ENCODE measurements at regions not wholly inside any gene's neighbourhood (a gene's known extent, or its start where the extent isn't known, plus 50 kb on each side); places are given as distances from the start of the nearest gene placed in this dataset.
A peak's percentile ranks its signal among the peaks of the same experiment; 100 is the strongest.

DNA sequence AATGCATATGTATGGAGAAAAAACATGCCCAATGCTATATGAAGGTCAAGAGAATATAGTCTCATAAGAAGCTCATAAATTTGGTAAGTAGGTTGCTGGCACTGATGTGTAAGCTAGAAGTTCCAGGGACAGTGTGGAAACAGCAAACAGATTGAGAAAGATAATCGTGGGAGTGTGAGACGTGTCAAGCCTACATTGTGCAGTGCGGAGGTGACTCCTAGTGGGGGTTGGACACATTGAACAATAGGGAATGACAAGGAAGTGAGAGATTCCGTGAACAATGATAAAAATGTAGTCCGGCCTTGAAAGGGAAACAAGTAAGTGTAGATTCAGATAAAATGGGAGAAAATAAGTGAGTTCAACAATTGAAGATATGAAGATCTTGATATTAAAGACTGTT, 788.4 kb upstream of the PRMT6 start:
- DNase-seq (ENCODE audit: low read depth in 2 of 2), result peak; percentile 26 to 29
- TF ChIP-seq, protein P1, sequence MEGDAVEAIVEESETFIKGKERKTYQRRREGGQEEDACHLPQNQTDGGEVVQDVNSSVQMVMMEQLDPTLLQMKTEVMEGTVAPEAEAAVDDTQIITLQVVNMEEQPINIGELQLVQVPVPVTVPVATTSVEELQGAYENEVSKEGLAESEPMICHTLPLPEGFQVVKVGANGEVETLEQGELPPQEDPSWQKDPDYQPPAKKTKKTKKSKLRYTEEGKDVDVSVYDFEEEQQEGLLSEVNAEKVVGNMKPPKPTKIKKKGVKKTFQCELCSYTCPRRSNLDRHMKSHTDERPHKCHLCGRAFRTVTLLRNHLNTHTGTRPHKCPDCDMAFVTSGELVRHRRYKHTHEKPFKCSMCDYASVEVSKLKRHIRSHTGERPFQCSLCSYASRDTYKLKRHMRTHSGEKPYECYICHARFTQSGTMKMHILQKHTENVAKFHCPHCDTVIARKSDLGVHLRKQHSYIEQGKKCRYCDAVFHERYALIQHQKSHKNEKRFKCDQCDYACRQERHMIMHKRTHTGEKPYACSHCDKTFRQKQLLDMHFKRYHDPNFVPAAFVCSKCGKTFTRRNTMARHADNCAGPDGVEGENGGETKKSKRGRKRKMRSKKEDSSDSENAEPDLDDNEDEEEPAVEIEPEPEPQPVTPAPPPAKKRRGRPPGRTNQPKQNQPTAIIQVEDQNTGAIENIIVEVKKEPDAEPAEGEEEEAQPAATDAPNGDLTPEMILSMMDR (IDR thresholded peaks at IDR 0.05; ENCODE audit: low read depth, low read length), result no peak
- no peak overlapping the region for H3K4me3 ChIP-seq (replicated peaks in 1 of 2; ENCODE audit: low read depth in 2 of 2, low read length in 2 of 2)

DNA sequence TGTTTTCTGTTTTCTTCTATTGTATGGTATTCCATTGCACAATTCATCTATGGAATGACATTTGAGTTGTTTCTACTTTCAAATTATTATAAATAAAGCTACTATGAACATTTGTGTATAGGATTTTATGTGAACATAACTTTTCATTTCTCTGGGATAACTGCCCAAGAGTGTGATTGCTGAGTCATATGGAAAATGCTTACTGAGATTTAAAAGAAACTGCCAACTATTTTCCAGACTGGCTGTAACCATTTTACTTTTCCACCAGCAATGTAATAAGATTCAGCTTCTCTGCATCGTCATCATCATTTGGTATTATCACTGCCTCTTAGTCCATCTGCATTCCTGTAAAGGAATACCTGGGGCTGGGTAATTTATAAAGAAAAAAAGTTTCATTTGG, 779.6 kb upstream of the PRMT6 start:
- no peak overlapping the region for H3K4me3 ChIP-seq (replicated peaks in 1 of 2; ENCODE audit: low read depth in 2 of 2, low read length in 2 of 2)
- TF ChIP-seq, protein P1 (IDR thresholded peaks at IDR 0.05; ENCODE audit: low read depth, low read length), result no peak
- no peak for DNase-seq (ENCODE audit: low read depth in 2 of 2)

DNA sequence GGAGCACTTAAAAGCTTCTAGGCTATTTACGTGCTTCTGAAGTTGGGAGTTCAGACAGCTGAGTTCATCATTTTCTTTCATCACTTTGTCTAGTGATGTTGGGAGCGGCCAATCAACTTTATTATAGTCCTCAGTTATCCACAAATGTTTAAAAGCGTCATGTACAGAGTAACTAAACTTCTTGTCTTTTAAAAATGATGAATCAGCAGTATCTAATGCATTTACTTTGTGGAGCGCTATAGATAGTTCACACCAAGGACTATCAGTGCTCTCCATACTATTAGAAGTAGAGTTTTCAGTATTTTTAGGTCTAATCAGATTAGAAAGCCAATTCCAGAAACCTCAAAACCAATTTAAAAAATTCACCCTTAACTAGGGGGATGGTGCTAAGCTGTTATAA, 778.7 kb upstream of the PRMT6 start:
- TF ChIP-seq, protein P1 (IDR thresholded peaks at IDR 0.05; ENCODE audit: low read depth, low read length), result no peak
- no peak overlapping the region for H3K4me3 ChIP-seq (replicated peaks in 1 of 2; ENCODE audit: low read depth in 2 of 2, low read length in 2 of 2)
- no peak for DNase-seq (ENCODE audit: low read depth in 2 of 2)

DNA sequence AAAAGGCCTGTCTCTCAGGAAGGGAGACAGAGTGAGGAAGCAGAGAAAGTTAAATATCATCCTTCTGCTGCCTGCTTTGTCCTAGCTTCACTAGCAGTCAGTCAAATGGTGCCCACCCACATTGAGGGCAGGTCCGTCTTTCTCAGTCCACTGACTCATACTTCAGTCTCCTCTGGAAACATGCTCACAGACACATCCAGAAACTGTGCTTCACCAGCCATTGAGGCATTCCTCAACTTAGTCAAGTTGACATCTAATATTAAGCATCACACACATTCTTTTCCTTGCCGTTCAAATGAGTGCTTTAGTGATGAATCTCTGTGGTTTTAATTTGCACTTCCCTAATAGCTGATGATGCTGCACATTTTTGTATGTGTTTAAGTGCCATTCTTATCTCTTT, 777.8 kb upstream of the PRMT6 start:
- DNase-seq (ENCODE audit: low read depth in 2 of 2), result no peak
- TF ChIP-seq, protein P1 (IDR thresholded peaks at IDR 0.05; ENCODE audit: low read depth, low read length), result no peak
- H3K4me3 ChIP-seq (replicated peaks in 1 of 2; ENCODE audit: low read depth in 2 of 2, low read length in 2 of 2), result no peak overlapping the region

DNA sequence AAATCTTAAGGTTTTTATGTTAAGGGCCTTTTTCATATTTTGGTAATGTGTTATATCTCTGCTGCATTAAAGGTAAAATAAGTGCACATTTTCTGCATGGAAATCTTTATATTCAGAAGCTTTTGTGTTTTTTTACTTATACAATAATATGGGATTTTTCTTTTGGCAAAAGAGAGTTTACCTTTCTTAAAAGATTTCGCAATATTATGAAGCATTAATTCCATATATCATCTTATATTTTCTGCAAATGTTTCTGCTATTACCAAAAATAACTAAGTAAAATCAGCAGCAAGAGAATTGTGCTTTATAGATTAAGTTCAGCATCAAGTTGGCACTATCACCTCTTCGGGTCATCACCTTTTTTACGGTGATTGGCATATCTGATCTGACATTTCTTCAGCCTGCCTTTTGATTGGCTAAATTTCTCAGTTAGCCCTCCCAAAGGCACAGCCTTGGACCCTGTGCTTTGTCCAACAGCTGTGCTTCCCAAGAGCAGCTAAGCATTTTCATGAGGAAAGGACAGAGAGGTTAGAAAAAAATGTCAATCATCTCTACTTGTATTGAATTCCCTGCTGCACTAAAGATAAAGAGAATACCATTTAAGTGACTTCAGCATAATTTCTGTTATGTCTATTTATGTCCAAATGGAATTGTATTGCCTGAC, 767.1 kb upstream of the PRMT6 start:
- TF ChIP-seq, protein P1 (IDR thresholded peaks at IDR 0.05; ENCODE audit: low read depth, low read length), result no peak
- no peak for DNase-seq (ENCODE audit: low read depth in 2 of 2)
- no peak overlapping the region for H3K4me3 ChIP-seq (replicated peaks in 1 of 2; ENCODE audit: low read depth in 2 of 2, low read length in 2 of 2)

DNA sequence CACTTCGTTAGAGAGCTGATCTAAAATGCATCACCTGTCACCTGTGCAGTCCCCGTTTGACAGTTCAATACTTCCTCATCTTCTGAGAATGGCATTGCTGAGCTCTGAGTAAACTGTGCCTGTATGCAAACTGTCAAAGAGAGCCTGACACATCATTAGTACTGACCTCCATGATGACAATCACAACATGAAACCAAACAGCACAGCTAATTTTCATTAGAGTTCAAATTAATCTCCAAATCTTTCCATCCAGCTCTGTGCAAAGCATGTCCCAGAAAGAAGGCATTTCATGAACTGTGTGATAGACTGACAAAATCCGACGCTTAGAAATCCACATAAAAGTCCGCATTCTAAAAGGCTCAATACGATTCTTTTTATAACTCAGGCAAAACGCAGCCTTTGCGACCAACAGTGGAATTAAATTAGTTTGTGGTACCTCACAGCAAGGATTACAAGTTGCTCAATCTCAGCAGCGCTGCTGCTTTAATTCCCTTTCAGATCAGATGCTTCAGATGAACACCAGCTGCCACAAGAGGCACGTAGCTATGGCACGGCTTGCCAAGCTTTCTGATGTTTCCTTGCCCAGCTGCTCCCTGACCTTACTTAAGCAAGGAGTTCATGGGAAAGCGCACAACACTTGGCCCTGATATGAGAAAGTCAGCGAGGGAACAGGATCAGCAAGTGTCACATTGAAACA, 765.5 kb upstream of the PRMT6 start:
- TF ChIP-seq, protein P1 (IDR thresholded peaks at IDR 0.05; ENCODE audit: low read depth, low read length), result no peak
- DNase-seq (ENCODE audit: low read depth in 2 of 2), result no peak
- no peak overlapping the region for H3K4me3 ChIP-seq (replicated peaks in 1 of 2; ENCODE audit: low read depth in 2 of 2, low read length in 2 of 2)

Data from cardiac fibroblast (primary cell).